IMR-90 (cell line): ENCODE measurements at regions not wholly inside any gene's neighbourhood (a gene's known extent, or its start where the extent isn't known, plus 50 kb on each side); places are given as distances from the start of the nearest gene placed in this dataset.

Experiments
- ATAC-seq: fragments of 200-7000 bp; cut with Tn5 transposase; 2 replicates; pipeline ENCODE4 v1.9.1; 2020; ENCODE audit warnings: low read depth, mild to moderate bottlenecking, moderate library complexity
- BruUV-seq: library from RNA; stranded (reverse); fragments of 400-500 nt; replicated peaks from 2 replicates; lab custom pipeline; 2021; lab: Mats Ljungman, UMichigan
- CTCF ChIA-PET: fragments of 300-600 bp; formaldehyde crosslinking; extraction: SDS; loops from one replicate; lab custom pipeline; 2021; ENCODE audit warnings: antibody characterized with exemption; lab: Yijun Ruan, JAX
- POLR2A ChIA-PET: fragments of 300-600 bp; sonication (Branson Sonifier 250); formaldehyde crosslinking; loops from one replicate; lab custom pipeline; 2022; ENCODE audit warnings: antibody characterized with exemption; ENCODE audit not compliant: unreplicated experiment; lab: Charles Lee
- DNase-seq: peaks from one replicate; pipeline ENCODE4 v3.0.0; 2013
- H2AFZ ChIP-seq: replicated peaks from 2 replicates; pipeline ENCODE3; 2013; ENCODE audit warnings: low read length, mild to moderate bottlenecking; ENCODE audit not compliant: poor library complexity
- H2AK5ac ChIP-seq: 2 replicates; pipeline ENCODE4 v1.6.1; 2013; ENCODE audit warnings: low read depth, low read length, inconsistent platforms
- H2AK9ac ChIP-seq: replicated peaks from 2 replicates; pipeline ENCODE3; 2013; ENCODE audit warnings: mild to moderate bottlenecking, low read depth, low read length, moderate library complexity; ENCODE audit not compliant: poor library complexity
- H2BK120ac ChIP-seq: 2 replicates; pipeline ENCODE4 v1.6.1; 2013; ENCODE audit warnings: low read depth, low read length, inconsistent platforms
- H2BK15ac ChIP-seq: 3 replicates; pipeline ENCODE4 v1.6.1; 2013; ENCODE audit warnings: low read depth, low read length, inconsistent platforms
- H2BK20ac ChIP-seq: 2 replicates; pipeline ENCODE4 v1.6.1; 2013; ENCODE audit warnings: low read depth, mild to moderate bottlenecking, inconsistent platforms, low read length, moderate library complexity
- H2BK5ac ChIP-seq: 2 replicates; pipeline ENCODE4 v1.6.1; 2013; ENCODE audit warnings: mild to moderate bottlenecking, low read depth, low read length, inconsistent platforms; ENCODE audit not compliant: poor library complexity, severe bottlenecking
- H3K14ac ChIP-seq: replicated peaks from 2 replicates; pipeline ENCODE4 v1.6.1; 2013; ENCODE audit warnings: low read depth, low read length, inconsistent platforms
- H3K18ac ChIP-seq: 2 replicates; pipeline ENCODE4 v1.6.1; 2013; ENCODE audit warnings: low read depth, low read length, control low read depth
- H3K23ac ChIP-seq: 2 replicates; pipeline ENCODE4 v1.6.1; 2013; ENCODE audit warnings: low read depth, low read length, inconsistent platforms
- H3K27ac ChIP-seq: 2 replicates; pipeline ENCODE4 v1.5.1; 2013; ENCODE audit warnings: mild to moderate bottlenecking, control low read depth, low read length; ENCODE audit not compliant: insufficient read depth
- H3K27me3 ChIP-seq: 2 replicates; pipeline ENCODE4 v1.6.1; 2013; ENCODE audit warnings: low read length; ENCODE audit not compliant: control insufficient read depth, insufficient read depth
- H3K36me3 ChIP-seq: 2 replicates; pipeline ENCODE4 v1.6.1; 2013; ENCODE audit warnings: low read length, mixed read lengths; ENCODE audit not compliant: control insufficient read depth, insufficient read depth
- H3K4ac ChIP-seq: 2 replicates; pipeline ENCODE4 v1.6.1; 2013; ENCODE audit warnings: low read depth, low read length, inconsistent platforms
- H3K4me1 ChIP-seq: 2 replicates; pipeline ENCODE4 v1.6.1; 2013; ENCODE audit warnings: low read length, mixed read lengths; ENCODE audit not compliant: control insufficient read depth, insufficient read depth
- H3K4me2 ChIP-seq: 2 replicates; pipeline ENCODE4 v1.6.1; 2013; ENCODE audit warnings: low read depth, mild to moderate bottlenecking, control low read depth, low read length, moderate library complexity
- H3K4me3 ChIP-seq: 2 replicates; pipeline ENCODE4 v1.5.1; 2013; ENCODE audit warnings: low read depth, mild to moderate bottlenecking, control low read depth, low read length, moderate library complexity; ENCODE audit not compliant: insufficient read depth
- H3K56ac ChIP-seq: 2 replicates; pipeline ENCODE4 v1.6.1; 2013; ENCODE audit warnings: low read length, inconsistent platforms; ENCODE audit not compliant: insufficient read depth; ENCODE audit errors: extremely low read depth
- H3K79me1 ChIP-seq, 2 experiments: 2 replicates each; pipeline ENCODE4 v1.6.1; 2013; ENCODE audit warnings: low read length in 2 of 2, inconsistent platforms in 1 of 2, low read depth in 1 of 2
- H3K9ac ChIP-seq: 2 replicates; pipeline ENCODE4 v1.6.1; 2013; ENCODE audit warnings: low read depth, low read length, control low read depth
- H3K9me1 ChIP-seq: 2 replicates; pipeline ENCODE4 v1.6.1; 2013; ENCODE audit warnings: low read length, inconsistent platforms; ENCODE audit not compliant: insufficient read depth
- H3K9me3 ChIP-seq: 2 replicates; pipeline ENCODE4 v1.6.1; 2013; ENCODE audit warnings: low read length; ENCODE audit not compliant: control insufficient read depth, insufficient read depth
- H4K20me1 ChIP-seq: 2 replicates; pipeline ENCODE4 v1.6.1; 2013; ENCODE audit warnings: low read length, inconsistent platforms; ENCODE audit not compliant: insufficient read depth
- H4K5ac ChIP-seq: 2 replicates; pipeline ENCODE4 v1.6.1; 2013; ENCODE audit warnings: mild to moderate bottlenecking, low read depth, low read length, control low read depth
- H4K8ac ChIP-seq, 2 experiments: 2 replicates each; pipeline ENCODE4 v1.6.1; 2013; ENCODE audit warnings: low read depth in 2 of 2, low read length in 2 of 2, control low read depth in 1 of 2, inconsistent platforms in 1 of 2
- H4K91ac ChIP-seq: 2 replicates; pipeline ENCODE4 v1.6.1; 2013; ENCODE audit warnings: low read depth, low read length, inconsistent platforms; ENCODE audit not compliant: insufficient read depth
- BHLHE40 ChIP-seq: fragments of 150-350 bp; IDR thresholded peaks from 2 replicates; pipeline ENCODE4 v1.6.1; 2016; ENCODE audit warnings: mild to moderate bottlenecking, low read depth, low read length
- CEBPB ChIP-seq: IDR thresholded peaks from 2 replicates; pipeline ENCODE4 v1.6.1; 2012; ENCODE audit warnings: low read depth, low read length, improper control_type of control experiment
- CHD1 ChIP-seq: IDR thresholded peaks from 2 replicates; pipeline ENCODE4 v1.6.1; 2012; ENCODE audit warnings: low read depth, low read length, improper control_type of control experiment
- CTCF ChIP-seq: conservative IDR thresholded peaks from 2 replicates; pipeline ENCODE4 v1.5.1; 2012; ENCODE audit warnings: mild to moderate bottlenecking, low read depth, low read length, improper control_type of control experiment
- FOS ChIP-seq: fragments of 150-350 bp; IDR thresholded peaks from 2 replicates; pipeline ENCODE4 v1.6.1; 2016; ENCODE audit warnings: low read depth, low read length
- MAFK ChIP-seq: IDR thresholded peaks from 2 replicates; pipeline ENCODE4 v1.6.1; 2012; ENCODE audit warnings: low read depth, low read length, improper control_type of control experiment
- MAZ ChIP-seq: IDR thresholded peaks from 2 replicates; pipeline ENCODE4 v1.6.1; 2012; ENCODE audit warnings: low read depth, mild to moderate bottlenecking, low read length, improper control_type of control experiment, moderate library complexity, borderline replicate concordance
- NFE2L2 ChIP-seq: fragments of 150-350 bp; IDR thresholded peaks from 2 replicates; pipeline ENCODE4 v1.6.1; 2016; ENCODE audit warnings: low read depth, mild to moderate bottlenecking, low read length
- RCOR1 ChIP-seq: IDR thresholded peaks from 2 replicates; pipeline ENCODE4 v1.6.1; 2012; ENCODE audit warnings: mild to moderate bottlenecking, low read length, improper control_type of control experiment; ENCODE audit not compliant: insufficient replicate concordance
- RFX5 ChIP-seq: IDR thresholded peaks from 2 replicates; pipeline ENCODE4 v1.8.0; 2012; ENCODE audit warnings: low read depth, mild to moderate bottlenecking, low read length, moderate library complexity
- WGBS, 2 experiments: methylation state at CpG; one replicate each; pipeline versions ENCODE4 v1.1.5 to v1.1.7; 2013; ENCODE audit warnings: missing lambda C conversion rate in 2 of 2; ENCODE audit not compliant: insufficient read length in 1 of 2; ENCODE audit errors: extremely low coverage in 2 of 2; 5-methylcytosine and 5-hydroxymethylcytosine counted together
- dilution Hi-C: fragments of 300-500 bp; cut with HindIII; formaldehyde crosslinking; loops from one replicate; pipeline ENCODE4 v1.14.3; 2018; ENCODE audit warnings: low sequenced_read_pairs; ENCODE audit not compliant: unreplicated experiment
- in situ Hi-C: fragments of 300-500 bp; cut with MboI; formaldehyde crosslinking; loops from 3 replicates; pipeline ENCODE4 v1.14.3; 2019; ENCODE audit warnings: low sequenced_read_pairs, inconsistent platforms, mixed read lengths
- intact Hi-C: fragments of 100-400 bp; cut with micrococcal nuclease; formaldehyde crosslinking; loops from 2 replicates; pipeline ENCODE4 v1.10.0; 2022
- TF ChIP-seq, protein P1 (sequence below): fragments of 150-350 bp; IDR thresholded peaks from 2 replicates; pipeline ENCODE4 v1.6.1; 2017; ENCODE audit warnings: mild to moderate bottlenecking, antibody characterized with exemption, low read length, low read depth

DNA sequence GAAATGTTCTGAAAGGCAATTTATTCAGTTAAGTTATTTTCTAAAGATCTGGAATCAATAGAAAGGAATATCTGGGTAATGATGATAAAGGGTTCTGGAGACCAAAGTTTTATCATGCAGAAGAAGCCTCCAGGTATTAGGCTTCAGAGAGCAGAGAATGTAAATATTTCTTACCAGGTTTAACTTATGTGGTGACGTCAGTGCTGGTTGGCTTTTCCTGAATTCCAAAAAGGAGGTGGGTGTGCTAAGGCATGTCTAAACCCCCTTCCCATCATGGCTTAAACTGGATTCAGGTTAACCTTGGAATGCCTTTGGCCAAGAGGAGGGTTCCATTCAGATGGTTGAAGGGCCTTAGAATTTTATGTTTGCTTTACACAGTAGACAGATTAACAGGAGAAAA, 829.9 kb downstream of the NCAM2 start:
- in situ Hi-C loops (no loop called here), intact Hi-C loops (no loop called here), dilution Hi-C loops (no loop called here)
- Histone ChIP-seq H3K79me1 (no peaks in the 10 kb centered on the region), H3K4me1 (no peaks in the 10 kb centered on the region), H3K23ac (no peak overlapping the region), H3K4ac (no peak overlapping the region), H3K9ac (no peak overlapping the region), H3K9me1 (no peaks in the 10 kb centered on the region), H2BK5ac (no peak overlapping the region), H3K56ac (no peak overlapping the region), H2AFZ (no peak overlapping the region), H2BK20ac (no peak overlapping the region), H2BK120ac (no peak overlapping the region), H2AK9ac (no peak overlapping the region), H3K27ac (no peak overlapping the region), H4K8ac (no peak overlapping the region), H3K36me3 (no peaks in the 10 kb centered on the region), H2AK5ac (no peak overlapping the region), H4K20me1 (no peaks in the 10 kb centered on the region), H3K18ac (no peak overlapping the region), H3K14ac (no peak overlapping the region), H3K27me3 (no peaks in the 10 kb centered on the region), H3K9me3 (peaks cover 2% of the 10 kb centered on the region; the same call in 1 of the 2 replicates), H4K91ac (no peak overlapping the region), H3K4me3 (no peak overlapping the region), H2BK15ac (no peak overlapping the region), H4K5ac (no peak overlapping the region), H3K4me2 (no peak overlapping the region)
- POLR2A ChIA-PET = no interaction called here
- no peak for DNase-seq
- TF ChIP-seq NFE2L2 (no peak), CHD1 (no peak), FOS (no peak), RCOR1 (no peak), MAFK (no peak), BHLHE40 (no peak), CEBPB (no peak), RFX5 (no peak), CTCF (no peak), MAZ (no peak)
- TF ChIP-seq, protein P1, sequence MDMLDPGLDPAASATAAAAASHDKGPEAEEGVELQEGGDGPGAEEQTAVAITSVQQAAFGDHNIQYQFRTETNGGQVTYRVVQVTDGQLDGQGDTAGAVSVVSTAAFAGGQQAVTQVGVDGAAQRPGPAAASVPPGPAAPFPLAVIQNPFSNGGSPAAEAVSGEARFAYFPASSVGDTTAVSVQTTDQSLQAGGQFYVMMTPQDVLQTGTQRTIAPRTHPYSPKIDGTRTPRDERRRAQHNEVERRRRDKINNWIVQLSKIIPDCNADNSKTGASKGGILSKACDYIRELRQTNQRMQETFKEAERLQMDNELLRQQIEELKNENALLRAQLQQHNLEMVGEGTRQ = no peak
- no peak for ATAC-seq
- BruUV-seq = no TSS peak
- no CpG with 5 or more reads among the region's 1 CpG for WGBS, 2 experiments
- CTCF ChIA-PET = no interaction called here
